Keratinocyte (primary cell): ENCODE measurements at regions not wholly inside any gene's neighbourhood (a gene's known extent, or its start where the extent isn't known, plus 50 kb on each side); places are given as distances from the start of the nearest gene placed in this dataset.

Source experiments
- CTCF ChIP-seq, 3 experiments: IDR thresholded peaks in 1 of 3; conservative IDR thresholded peaks in 1 of 3; optimal IDR thresholded peaks in 1 of 3; 2 replicates in 2 of 3; 3 replicates in 1 of 3; pipeline versions ENCODE3 to v1.5.1; 2011; ENCODE audit warnings: low read length in 3 of 3, mild to moderate bottlenecking in 3 of 3, moderate library complexity in 2 of 3, control low read depth in 1 of 3, inconsistent platforms in 1 of 3; ENCODE audit not compliant: insufficient read depth in 2 of 3; ENCODE audit errors: extremely low read depth in 1 of 3
- EZH2 ChIP-seq: IDR thresholded peaks from one replicate; pipeline ENCODE4 v1.6.1; 2012; ENCODE audit warnings: inconsistent platforms, mild to moderate bottlenecking, low read length, moderate library complexity

GRCh38 chr3:1903111-1903510 lies 195.6 kb upstream of the CNTN4 start:
- TF ChIP-seq CTCF (optimal IDR thresholded peaks at IDR 0.05 in 1 of 3, IDR thresholded peaks at IDR 0.05 in 1 of 3, conservative IDR thresholded peaks at IDR 0.05 in 1 of 3; ENCODE audit: extremely low read depth in 1 of 3, insufficient read depth in 2 of 3, low read length in 3 of 3) (no peak), EZH2 (no peak)
